ENCODE measurements at regions not wholly inside any gene's neighbourhood (a gene's known extent, or its start where the extent isn't known, plus 50 kb on each side); places are given as distances from the start of the nearest gene placed in this dataset.
A peak's percentile ranks its signal among the peaks of the same experiment; 100 is the strongest.

DNA sequence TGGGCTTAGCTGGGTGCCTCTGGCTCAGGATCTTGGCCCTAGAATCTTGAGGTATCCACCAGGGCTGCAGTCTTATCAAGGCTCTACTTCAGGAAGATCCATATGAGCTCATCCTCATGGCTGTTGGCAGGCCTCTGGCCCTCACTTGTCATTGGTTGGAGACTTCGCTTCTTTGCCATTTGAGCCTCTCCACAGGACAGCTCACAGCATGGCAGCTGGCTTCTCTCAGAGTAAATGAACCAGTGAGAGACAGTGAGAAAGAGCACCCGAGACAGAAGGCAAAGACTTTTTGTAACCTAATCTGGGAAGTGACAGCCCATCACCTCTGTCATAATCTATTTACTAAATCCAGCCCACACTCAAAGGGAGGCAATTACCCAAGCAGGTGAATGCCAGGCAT, 236.8 kb downstream of the GPAT3 start:
- BruUV-seq (replicated peaks): no TSS peak
- no peaks in the 10 kb centered on the region for H3K4me1 Mint-ChIP-seq (ENCODE audit: insufficient read depth, unreplicated experiment)
- H3K9me3 Mint-ChIP-seq (ENCODE audit: unreplicated experiment): no peaks in the 10 kb centered on the region
- H3K27me3 Mint-ChIP-seq (ENCODE audit: insufficient read depth, unreplicated experiment): peaks cover 28% of the 10 kb centered on the region
- H3K36me3 Mint-ChIP-seq (ENCODE audit: insufficient read depth, unreplicated experiment): no peaks in the 10 kb centered on the region
- TF ChIP-seq CTCF (IDR thresholded peaks at IDR 0.05; ENCODE audit: unreplicated experiment): no peak
- no peak overlapping the region for H3K27ac Mint-ChIP-seq (ENCODE audit: low read depth, unreplicated experiment)
- no peak for DNase-seq (ENCODE audit: unreplicated experiment)
- no peak overlapping the region for H3K4me3 Mint-ChIP-seq (ENCODE audit: unreplicated experiment)
- CTCF ChIA-PET: interaction anchor here (0.6 to 5.8 kb wide), 7 partner anchors 23 to 731 kb away, joined by 3 to 36 read pairs (median 4); partner anchors contain the start of gene NKX6-1
- intact Hi-C loops (cut with micrococcal nuclease): loop anchor here (10.0 kb wide), 1 partner anchor 268 kb away; no protein-coding TSS in a partner anchor
- POLR2A ChIA-PET: no interaction called here

GRCh38 chr4:83771113-83771705, 235.3 kb downstream of the GPAT3 start:
- H3K4me1 Mint-ChIP-seq (ENCODE audit: insufficient read depth, unreplicated experiment): no peaks in the 10 kb centered on the region
- DNase-seq (ENCODE audit: unreplicated experiment): peak; percentile 71
- TF ChIP-seq CTCF (IDR thresholded peaks at IDR 0.05; ENCODE audit: unreplicated experiment): peak; percentile 79
- BruUV-seq (replicated peaks): no TSS peak
- no peaks in the 10 kb centered on the region for H3K36me3 Mint-ChIP-seq (ENCODE audit: insufficient read depth, unreplicated experiment)
- peaks cover 37% of the 10 kb centered on the region for H3K27me3 Mint-ChIP-seq (ENCODE audit: insufficient read depth, unreplicated experiment)
- CTCF ChIA-PET: interaction anchor here (0.6 to 5.8 kb wide), 41 partner anchors 9 to 895 kb away, joined by 3 to 57 read pairs (median 4); partner anchors contain the start of gene NKX6-1
- intact Hi-C loops (cut with micrococcal nuclease): loop anchor here (1.0 to 10.0 kb wide), 4 partner anchors 190 to 733 kb away; no protein-coding TSS in a partner anchor
- POLR2A ChIA-PET: interaction anchor here (0.7 kb wide), 1 partner anchor 191 kb away, joined by 5 read pairs; no protein-coding TSS in a partner anchor
- no peak overlapping the region for H3K4me3 Mint-ChIP-seq (ENCODE audit: unreplicated experiment)
- H3K27ac Mint-ChIP-seq (ENCODE audit: low read depth, unreplicated experiment): no peak overlapping the region
- H3K9me3 Mint-ChIP-seq (ENCODE audit: unreplicated experiment): no peaks in the 10 kb centered on the region

- intact Hi-C loops (cut with micrococcal nuclease): no loop called here
- H3K36me3 Mint-ChIP-seq (ENCODE audit: insufficient read depth, unreplicated experiment): no peaks in the 10 kb centered on the region
- no peak for TF ChIP-seq CTCF (IDR thresholded peaks at IDR 0.05; ENCODE audit: unreplicated experiment)
- H3K4me3 Mint-ChIP-seq (ENCODE audit: unreplicated experiment): no peak overlapping the region
- DNase-seq (ENCODE audit: unreplicated experiment): no peak
- CTCF ChIA-PET: interaction anchor here (0.6 to 5.8 kb wide), 5 partner anchors 124 to 760 kb away, joined by 3 to 36 read pairs (median 7); no protein-coding TSS in a partner anchor
- no TSS peak for BruUV-seq (replicated peaks)
- POLR2A ChIA-PET: no interaction called here
- H3K9me3 Mint-ChIP-seq (ENCODE audit: unreplicated experiment): no peaks in the 10 kb centered on the region
- H3K4me1 Mint-ChIP-seq (ENCODE audit: insufficient read depth, unreplicated experiment): no peaks in the 10 kb centered on the region
- peaks cover 37% of the 10 kb centered on the region for H3K27me3 Mint-ChIP-seq (ENCODE audit: insufficient read depth, unreplicated experiment)
- no peak overlapping the region for H3K27ac Mint-ChIP-seq (ENCODE audit: low read depth, unreplicated experiment)
Measured at GRCh38 chr4:83768146-83768545, 232.2 kb downstream of the GPAT3 start.

GRCh38 chr4:83767067-83767466, 231.2 kb downstream of the GPAT3 start:
- BruUV-seq (replicated peaks): no TSS peak
- Mint-ChIP-seq H3K4me1 (ENCODE audit: insufficient read depth, unreplicated experiment) (no peaks in the 10 kb centered on the region), H3K36me3 (ENCODE audit: insufficient read depth, unreplicated experiment) (no peaks in the 10 kb centered on the region), H3K4me3 (ENCODE audit: unreplicated experiment) (no peak overlapping the region), H3K9me3 (ENCODE audit: unreplicated experiment) (no peaks in the 10 kb centered on the region), H3K27me3 (ENCODE audit: insufficient read depth, unreplicated experiment) (peaks cover 37% of the 10 kb centered on the region), H3K27ac (ENCODE audit: low read depth, unreplicated experiment) (no peak overlapping the region)
- no peak for DNase-seq (ENCODE audit: unreplicated experiment)
- no peak for TF ChIP-seq CTCF (IDR thresholded peaks at IDR 0.05; ENCODE audit: unreplicated experiment)
- CTCF ChIA-PET: interaction anchor here (0.6 to 1.4 kb wide), 2 partner anchors 195 to 208 kb away, joined by 3 to 8 read pairs; no protein-coding TSS in a partner anchor
- intact Hi-C loops (cut with micrococcal nuclease): no loop called here
- POLR2A ChIA-PET: no interaction called here

Measured in MCF 10A (cell line).